SH-SY5Y (cell line): ENCODE measurements at regions not wholly inside any gene's neighbourhood (a gene's known extent, or its start where the extent isn't known, plus 50 kb on each side); places are given as distances from the start of the nearest gene placed in this dataset.

Source experiments
- GATA2 ChIP-seq: IDR thresholded peaks from 2 replicates; pipeline ENCODE4 v1.6.1; 2011; ENCODE audit warnings: mild to moderate bottlenecking, low read depth, low read length
- GATA3 ChIP-seq: IDR thresholded peaks from 2 replicates; pipeline ENCODE4 v1.6.1; 2011; ENCODE audit warnings: low read depth, mild to moderate bottlenecking, low read length, moderate library complexity

- TF ChIP-seq GATA2 (no peak), GATA3 (no peak)
Observed at GRCh38 chr10:65291286-65291685, 1634.5 kb upstream of the LRRTM3 start.

DNA sequence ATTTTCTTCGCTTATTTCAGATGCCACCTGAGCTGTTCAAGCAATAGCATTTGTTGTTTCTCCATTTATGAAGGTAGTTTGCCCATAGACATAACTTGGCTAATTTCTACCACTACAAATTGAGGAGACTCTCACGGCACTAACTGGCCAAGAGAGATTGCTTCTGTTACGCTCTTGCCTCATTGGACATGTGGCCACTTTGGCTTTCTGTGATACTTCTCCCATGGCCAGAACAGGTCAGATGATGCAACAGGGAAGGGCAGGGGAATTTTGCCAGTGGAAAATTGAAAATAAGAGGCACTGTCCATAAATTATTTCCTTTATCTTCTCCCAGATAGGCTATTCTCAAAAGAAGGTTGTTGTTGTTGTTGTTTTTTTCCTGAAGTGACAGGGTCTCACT lies 1633.3 kb upstream of the LRRTM3 start:
- no peak for TF ChIP-seq GATA2
- no peak for TF ChIP-seq GATA3

GRCh38 chr10:65294329-65294728 lies 1631.5 kb upstream of the LRRTM3 start:
- TF ChIP-seq GATA2 (no peak), GATA3 (no peak)

GRCh38 chr10:65301181-65301580 lies 1624.7 kb upstream of the LRRTM3 start:
- TF ChIP-seq GATA2: no peak
- TF ChIP-seq GATA3: no peak

DNA sequence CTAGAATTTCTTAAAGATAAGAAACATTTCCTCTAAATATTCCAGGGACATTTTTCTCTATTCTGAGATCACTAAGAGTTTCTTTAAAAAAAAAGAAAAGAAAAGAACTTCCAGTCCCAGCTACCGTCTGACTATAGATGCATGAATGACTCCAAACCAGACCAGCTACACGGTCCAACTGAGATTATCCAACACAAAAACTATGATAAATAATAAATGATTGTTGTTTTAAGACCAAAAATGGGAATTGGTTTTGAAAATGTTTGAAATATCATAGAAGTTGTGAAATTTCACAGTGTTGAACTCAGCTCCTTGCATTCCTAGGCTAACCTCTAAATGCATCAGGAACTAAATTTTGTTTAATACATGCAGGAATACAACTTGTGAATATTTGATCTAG lies 1619.6 kb upstream of the LRRTM3 start:
- TF ChIP-seq GATA2: no peak
- TF ChIP-seq GATA3: no peak

DNA sequence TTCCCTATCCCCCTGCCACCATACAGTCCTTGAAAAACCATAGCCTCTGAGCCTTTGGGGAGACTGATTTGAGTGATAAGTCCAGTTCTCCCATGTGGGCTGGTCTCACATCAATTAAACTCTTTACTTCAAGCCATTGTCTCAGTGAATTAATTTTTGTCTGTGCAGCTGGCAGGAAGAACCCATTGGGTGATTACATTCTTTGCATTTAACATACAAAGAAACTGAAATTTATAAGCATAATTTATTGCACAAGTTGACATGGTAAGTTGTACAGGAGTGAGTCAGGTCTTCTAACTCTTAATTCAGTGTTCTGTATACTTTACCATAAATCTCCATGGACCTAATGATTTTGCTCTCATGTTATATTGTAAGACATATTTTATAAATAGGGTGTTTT lies 1613.0 kb upstream of the LRRTM3 start:
- TF ChIP-seq GATA3: no peak
- no peak for TF ChIP-seq GATA2

DNA sequence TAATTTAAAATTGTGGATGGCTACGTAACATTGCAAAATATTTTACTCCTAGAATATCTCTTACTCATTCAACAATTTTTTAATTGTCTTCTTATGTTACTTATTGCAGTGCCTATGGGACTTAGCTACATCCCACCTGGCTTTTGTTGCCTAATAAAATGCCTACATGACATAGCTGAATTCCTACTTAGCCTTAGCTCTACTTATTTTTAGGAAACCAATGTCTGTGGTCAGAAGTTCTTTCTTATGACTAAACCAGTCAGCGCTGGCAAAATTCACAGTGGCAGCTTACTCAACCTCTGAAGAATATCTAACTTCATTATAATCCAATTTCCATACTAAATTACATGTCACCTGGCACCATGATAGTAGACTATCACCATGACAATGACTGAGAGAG lies 1612.4 kb upstream of the LRRTM3 start:
- no peak for TF ChIP-seq GATA2
- no peak for TF ChIP-seq GATA3

GRCh38 chr10:65314253-65314652 lies 1611.6 kb upstream of the LRRTM3 start:
- TF ChIP-seq GATA3: no peak
- no peak for TF ChIP-seq GATA2

GRCh38 chr10:65319493-65319892 lies 1606.3 kb upstream of the LRRTM3 start:
- no peak for TF ChIP-seq GATA2
- no peak for TF ChIP-seq GATA3

DNA sequence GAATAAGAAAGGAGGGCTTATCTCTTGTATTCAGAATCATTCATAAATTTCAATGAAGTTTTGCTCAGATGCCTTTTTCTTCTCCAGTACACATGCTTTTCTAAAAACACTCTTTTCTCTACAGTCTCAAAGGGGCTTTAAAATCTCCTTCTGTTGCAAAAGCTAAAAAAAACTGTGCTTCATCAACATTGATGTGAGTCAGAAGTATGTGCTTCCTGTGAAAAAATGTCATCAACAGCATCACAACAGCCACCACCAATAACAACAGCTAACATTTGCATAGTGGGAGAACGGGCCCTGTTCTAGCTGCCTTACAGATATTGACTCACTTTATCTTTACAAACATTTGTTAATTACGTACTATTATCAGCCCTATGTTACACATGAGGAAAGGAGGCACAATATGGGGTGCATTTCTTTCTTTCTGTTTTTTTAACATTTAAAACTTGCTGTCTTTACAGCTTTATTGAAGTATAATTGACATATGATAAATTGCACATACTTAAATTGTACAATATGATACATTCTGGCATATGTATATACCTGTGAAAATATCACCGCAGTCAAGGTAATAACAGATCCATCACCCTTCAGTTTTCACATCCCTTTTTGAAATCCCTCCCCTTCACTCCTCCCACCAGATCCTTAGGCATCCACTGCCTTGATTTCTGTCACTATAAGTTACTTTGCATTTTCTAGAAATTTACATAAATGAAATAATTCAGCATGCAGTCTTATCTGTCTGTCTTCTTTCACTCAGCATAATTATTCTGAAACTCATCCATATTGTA lies 1605.4 kb upstream of the LRRTM3 start:
- TF ChIP-seq GATA2 (no peak), GATA3 (no peak)

GRCh38 chr10:65323802-65324201 lies 1602.0 kb upstream of the LRRTM3 start:
- TF ChIP-seq GATA3 (no peak), GATA2 (no peak)

DNA sequence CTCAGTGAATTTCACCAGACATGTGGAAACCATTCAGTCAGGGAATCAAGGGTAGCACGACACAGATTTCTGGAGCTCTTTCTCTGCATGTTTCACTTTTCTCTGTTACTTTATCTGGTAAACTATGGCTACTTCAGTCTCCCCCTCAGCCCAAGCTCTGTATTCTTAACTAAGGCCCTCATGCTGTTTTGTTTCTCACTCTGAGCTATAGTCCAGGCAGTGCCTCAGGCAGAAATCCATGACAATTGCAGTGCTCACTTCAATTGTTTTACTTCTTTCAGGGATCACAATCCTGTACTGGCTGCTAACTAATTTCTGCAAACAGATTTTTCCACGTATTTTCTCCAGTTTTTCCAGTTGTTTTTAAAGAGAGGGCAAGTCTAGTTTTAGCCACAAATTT lies 1599.9 kb upstream of the LRRTM3 start:
- TF ChIP-seq GATA3: no peak
- TF ChIP-seq GATA2: no peak

- TF ChIP-seq GATA3 (no peak), GATA2 (no peak)
Observed at GRCh38 chr10:65328486-65328885, 1597.3 kb upstream of the LRRTM3 start.

GRCh38 chr10:65335311-65335710 lies 1590.5 kb upstream of the LRRTM3 start:
- TF ChIP-seq GATA3 (no peak), GATA2 (no peak)

DNA sequence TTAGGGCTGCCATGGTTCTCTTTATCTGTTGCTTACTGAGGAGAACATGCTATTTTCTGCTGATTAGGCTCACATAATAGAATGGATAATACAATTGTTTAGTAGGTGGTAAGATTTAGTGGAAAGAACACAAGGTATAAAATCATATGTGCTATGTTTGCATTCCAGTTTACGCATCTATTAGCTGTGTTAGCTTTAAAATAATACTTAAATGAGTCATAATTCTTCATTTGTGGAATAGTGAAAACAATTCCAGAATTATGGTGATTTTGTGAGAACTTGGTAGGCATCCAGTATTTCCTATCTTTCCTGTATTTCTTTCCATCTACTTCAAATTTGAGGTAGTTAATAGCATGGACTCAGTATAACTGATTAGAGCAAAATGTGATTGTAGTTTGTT lies 1585.5 kb upstream of the LRRTM3 start:
- TF ChIP-seq GATA2 (no peak), GATA3 (no peak)

DNA sequence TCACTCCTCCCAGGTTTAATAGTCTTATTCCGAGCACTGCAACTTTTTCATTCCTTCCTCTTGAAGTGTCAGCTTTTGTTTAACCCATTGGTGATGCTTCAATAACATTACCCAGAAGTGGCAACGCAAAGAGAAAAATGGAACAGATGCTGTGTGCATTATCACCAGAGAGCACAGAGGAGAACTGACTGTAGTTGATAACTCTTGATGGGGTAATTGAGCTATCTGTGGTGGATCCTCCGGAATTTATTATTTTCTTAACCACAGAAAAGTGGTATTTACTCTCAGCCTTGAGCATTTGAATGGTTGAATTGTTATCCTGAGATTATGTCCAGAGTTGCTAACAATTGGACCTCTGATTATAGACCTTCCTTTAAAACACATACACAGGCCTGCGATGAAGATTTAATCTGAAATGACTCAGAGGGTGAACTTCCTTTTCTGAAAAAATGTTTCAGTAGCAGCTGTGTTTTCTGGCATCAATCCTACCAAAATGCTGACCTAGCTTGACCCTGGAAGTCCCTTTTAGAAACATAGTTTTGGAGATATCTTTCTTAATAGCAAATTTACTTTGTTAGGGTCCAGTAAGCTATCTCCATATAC lies 1584.4 kb upstream of the LRRTM3 start:
- TF ChIP-seq GATA2 (peak; percentile 13; the same call in 1 of the 2 replicates), GATA3 (0 out of 2 replicates have a peak, but pooled peaks have one; percentile 20)
